HG02798 (cell line): ENCODE measurements at regions not wholly inside any gene's neighbourhood (a gene's known extent, or its start where the extent isn't known, plus 50 kb on each side); places are given as distances from the start of the nearest gene placed in this dataset.
"Not testable (repeated sequence)": the region's sequence is repeated elsewhere in the genome, so short reads cannot be mapped to it uniquely, and the experiment has no call there.

Experiments
- ATAC-seq: cut with Tn5 transposase; IDR thresholded peaks from one replicate; pipeline ENCODE4 v1.9.1; 2021; ENCODE audit warnings: mild to moderate bottlenecking; ENCODE audit not compliant: unreplicated experiment, poor library complexity

DNA sequence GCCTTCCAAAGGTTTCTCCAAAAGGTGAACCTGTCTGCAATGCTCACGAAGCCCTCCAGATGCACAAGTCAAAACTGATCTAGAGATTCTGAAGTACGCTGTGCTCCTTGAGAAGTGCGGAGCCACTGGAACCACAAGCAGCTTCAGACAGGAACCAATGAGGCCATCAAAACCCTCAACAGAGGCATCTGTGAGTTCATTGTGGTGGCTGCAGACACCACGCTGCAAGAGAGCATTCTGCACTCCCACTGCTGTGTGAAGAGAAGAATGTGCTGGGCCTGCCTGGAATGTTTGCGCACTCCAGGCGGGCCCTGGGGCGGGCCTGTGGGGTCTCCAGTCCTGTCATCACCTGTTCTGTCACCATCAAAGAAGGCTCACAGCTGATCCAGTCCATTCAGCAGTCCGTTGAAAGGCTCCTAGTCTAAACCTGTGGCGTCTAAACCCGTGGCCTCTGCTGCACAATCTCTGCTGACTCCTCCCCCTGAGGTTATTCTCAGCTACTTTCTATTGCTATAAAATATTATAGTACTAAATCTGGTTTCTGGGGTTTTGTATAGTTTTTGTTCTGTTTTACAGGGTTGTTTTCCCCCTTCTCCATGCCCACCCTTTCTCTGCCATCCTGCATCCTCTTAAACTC, 111.6 kb downstream of the PPIAL4A start:
- ATAC-seq, result not testable (repeated sequence)

DNA sequence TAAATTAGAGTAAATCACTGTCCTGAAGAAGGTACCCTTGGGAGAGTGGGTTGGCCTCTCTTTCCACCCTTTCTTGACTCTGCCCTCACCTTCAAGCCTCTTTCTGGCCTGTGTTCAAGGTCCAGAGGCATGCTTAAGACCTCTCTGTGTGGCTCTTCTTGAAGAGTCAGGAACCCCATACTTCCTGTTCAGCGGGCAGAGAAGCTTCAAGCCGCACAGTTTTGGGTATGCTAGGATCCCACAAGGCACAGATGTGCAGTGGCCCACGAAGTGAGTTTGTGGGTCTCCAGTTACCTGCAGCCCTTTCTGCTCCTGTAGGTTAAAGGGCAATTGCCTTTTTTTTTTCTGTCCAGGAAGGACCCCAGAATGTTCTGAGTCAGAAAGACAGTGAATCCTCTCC, 113.7 kb downstream of the PPIAL4A start:
- ATAC-seq, result not testable (repeated sequence)

DNA sequence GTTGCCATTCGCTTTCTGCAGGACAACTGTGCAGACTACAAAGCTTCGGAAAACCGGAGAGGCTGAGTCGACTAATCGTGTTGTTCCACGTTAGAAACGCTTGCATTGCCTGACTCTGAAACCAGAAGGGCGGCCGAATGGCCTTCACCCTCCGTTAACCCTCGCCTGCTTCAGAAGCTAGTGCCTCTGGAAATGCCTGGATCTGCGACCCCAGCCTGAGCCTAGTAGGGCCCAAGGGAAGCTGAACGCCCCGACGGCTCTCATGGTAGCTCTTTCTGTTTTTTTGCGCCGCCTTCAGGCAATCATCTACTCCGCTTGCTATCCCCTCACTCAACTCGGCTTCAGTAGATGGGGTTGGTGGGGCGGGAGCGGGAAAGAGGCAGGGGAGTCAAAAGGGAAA, 117.3 kb downstream of the PPIAL4A start:
- ATAC-seq, result not testable (repeated sequence)

- ATAC-seq, result not testable (repeated sequence)
These were observed 118.2 kb downstream of the PPIAL4A start for GRCh38 chr1:121007755-121008154.

DNA sequence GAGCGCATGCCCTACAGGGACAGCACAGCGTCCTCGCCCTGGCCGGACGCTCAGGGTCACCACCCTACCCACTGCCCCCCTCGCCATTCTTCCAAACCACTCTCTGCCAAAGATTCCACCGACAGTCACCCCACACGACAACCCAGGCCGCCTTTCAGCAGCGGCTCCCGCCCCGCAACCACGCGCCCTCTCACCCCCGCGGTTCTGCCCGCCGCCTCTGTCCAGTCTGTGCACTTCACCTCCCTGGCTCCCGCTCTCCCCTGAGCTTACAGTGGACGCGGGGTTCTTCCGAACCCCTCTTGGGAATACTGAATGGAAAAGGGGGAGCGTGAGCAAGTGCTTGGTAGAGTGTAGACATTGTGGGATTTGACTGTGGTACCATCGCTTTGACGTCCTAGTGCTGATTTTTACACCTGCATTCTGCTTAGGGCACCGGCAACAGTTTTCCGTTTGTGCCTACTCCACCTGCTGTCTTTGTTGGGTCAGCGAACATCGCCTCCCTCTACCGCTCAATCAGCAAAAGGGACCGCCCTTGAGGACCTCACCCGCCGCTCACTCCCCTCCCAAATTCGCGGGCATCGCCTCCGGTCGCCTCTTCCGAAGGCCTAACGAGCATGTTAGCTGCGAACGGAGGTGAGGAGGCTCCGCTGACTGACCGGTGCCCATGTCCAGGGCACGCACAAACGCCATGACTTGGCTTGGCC, 119.1 kb downstream of the PPIAL4A start:
- ATAC-seq, result not testable (repeated sequence)

GRCh38 chr1:121009216-121010057, 119.9 kb downstream of the PPIAL4A start:
- ATAC-seq, result not testable (repeated sequence)

- ATAC-seq, result not testable (repeated sequence)
These were observed 120.6 kb downstream of the PPIAL4A start for GRCh38 chr1:121010141-121010540.

DNA sequence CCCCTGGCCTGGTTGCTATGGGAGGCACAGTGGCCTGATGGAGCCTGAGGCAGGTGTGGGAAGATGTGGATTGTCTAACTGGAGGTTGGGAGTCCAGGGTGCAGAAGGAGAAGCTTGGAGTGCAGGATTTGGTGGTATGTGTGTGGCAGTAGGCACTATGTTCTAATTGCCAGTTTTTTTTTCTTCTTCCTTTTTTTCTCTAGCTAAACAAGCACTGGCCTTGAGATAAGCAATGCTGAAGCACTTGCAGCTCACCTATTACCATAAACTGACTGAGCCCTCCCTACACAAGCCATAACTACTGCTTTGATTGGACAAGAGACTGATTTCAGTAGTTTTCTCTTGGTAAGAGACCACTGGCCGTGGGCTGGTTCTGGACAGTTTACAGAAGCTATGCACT, 123.6 kb downstream of the PPIAL4A start:
- not testable (repeated sequence) for ATAC-seq

DNA sequence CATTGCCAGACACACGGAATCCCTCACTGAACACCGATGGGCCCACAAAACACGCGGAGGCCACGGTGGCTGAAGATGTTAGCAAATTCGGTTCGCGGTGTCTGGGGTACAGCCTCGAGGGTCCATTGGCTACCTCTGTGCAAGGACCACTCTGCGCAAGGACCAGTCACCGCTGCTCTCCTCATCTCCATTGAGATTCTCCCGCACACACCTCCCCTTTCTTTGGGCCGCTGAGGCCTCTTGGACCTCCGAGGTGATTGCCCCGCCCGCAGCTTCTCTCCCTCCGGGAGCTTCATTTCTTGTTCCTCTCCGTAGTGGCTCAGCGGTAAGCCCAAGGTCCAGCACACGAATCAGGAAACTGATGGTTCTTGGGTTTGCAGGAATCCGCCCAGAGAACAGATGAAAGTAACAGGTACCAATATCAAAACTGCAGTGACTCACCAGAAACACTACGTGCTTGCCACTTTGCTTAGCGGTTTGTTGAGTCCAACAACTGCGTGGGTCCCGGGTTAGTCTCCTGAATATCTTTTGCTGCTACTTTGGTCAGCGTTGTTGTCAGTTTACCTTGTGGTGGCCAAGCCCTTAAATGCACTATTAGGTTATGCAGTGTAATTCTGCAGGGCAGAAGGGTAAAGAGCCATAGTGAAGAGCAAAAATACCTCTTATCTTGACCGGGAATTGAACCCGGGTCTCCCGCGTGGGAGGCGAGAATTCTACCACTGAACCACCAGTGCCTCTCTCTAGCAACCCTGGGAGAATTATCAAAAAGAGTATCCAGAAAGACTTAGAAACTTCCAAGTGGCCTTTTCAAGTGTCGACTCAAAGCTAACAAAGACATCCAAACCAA, 126.8 kb downstream of the PPIAL4A start:
- ATAC-seq, result peak; percentile 65

DNA sequence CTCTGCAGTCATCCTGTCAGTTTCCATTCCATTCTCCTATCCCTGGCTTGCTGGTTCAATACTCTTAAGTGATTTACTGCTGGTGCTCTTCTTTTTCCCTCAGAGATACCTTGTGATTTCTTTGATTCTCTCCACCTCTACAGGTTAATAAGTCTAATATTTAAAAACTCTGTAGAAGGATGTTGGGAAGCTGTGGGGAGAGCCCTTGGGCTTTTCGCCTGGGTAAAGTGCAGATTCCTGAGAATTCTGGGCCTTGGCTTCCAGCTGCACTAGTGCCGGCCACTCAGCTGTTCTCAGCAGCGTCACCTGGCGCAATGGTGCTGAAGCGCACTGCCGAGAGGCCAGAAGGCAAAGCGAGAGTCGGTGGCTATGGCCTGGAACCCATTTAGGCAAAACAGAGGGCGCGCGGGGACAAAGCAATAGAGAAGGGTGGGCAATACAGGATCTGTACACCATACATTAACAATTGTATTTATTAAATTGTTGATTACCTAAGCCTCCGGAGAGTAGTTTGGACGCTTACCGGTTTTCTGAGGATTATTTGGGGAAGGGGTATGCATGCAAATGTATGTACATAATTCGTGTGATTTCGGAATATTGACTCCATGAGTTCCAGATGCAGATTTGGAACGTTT, 130.3 kb downstream of the PPIAL4A start:
- not testable (repeated sequence) for ATAC-seq

GRCh38 chr1:121020350-121021236, 131.0 kb downstream of the PPIAL4A start:
- not testable (repeated sequence) for ATAC-seq

- ATAC-seq, result not testable (repeated sequence)
These were observed 132.1 kb downstream of the PPIAL4A start for GRCh38 chr1:121021716-121022115.

- ATAC-seq, result not testable (repeated sequence)
These were observed 143.4 kb downstream of the PPIAL4A start for GRCh38 chr1:121032878-121033494.

GRCh38 chr1:121036792-121037191, 147.2 kb downstream of the PPIAL4A start:
- not testable (repeated sequence) for ATAC-seq

DNA sequence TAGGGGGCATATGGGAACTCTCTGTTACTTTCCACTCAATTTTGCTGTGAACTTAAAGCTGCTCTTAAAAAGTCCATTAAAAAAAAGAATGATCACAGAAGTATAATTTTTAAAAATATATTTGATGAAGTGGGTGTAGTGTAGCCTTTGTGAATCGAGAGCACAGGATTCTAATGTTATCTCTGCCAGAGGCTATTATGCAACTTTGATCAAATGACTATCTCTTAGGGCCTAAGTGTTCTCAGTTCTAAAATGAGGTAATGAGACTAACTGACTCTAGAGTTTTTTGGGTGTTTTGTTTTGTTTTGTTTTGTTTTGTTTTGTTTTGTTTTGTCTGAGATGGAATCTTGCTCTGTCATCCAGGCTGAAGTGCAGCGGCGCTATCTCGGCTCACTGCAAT, 143.2 kb downstream of the FAM72B start:
- not testable (repeated sequence) for ATAC-seq

DNA sequence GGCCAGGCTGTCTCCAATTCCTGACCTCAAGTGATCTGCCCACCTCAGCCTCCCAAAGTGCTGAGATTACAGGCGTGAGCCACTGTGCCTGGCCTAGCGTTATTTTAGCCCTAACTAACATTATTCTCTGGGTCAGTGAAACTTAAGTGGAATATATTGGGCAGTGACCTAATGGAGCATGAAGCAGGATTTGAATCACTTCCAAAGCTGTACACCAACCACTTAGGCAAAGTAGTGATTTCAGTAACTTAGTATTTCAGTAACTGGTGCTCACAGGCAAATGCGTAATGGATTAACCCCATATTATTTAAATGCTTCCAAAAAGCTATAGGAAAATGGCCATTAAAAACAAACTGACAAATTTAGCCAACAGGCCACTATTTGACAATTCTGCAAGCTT, 142.6 kb downstream of the FAM72B start:
- not testable (repeated sequence) for ATAC-seq

DNA sequence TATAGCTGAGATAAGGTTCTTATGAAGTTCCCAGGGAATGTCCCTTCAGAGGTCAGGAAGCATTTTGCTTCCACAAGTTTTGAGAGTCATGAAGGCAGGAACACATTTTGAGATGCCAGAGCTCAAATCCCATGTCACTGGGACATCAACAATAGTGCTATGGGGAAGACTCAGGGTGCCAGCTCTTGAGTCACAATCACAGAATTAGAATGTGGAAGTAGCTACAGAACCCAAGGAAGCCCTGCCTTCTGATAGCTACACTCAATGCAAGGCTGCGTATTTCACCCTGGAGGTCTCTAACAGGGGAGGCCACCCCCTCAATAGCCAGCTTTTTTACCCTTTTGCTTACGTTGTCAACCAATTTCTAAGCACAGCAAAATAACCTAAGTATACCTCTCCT, 141.3 kb downstream of the FAM72B start:
- not testable (repeated sequence) for ATAC-seq

GRCh38 chr1:121048293-121048752, 135.8 kb downstream of the FAM72B start:
- not testable (repeated sequence) for ATAC-seq
